Nephron (organoid): ENCODE measurements at regions not wholly inside any gene's neighbourhood (a gene's known extent, or its start where the extent isn't known, plus 50 kb on each side); places are given as distances from the start of the nearest gene placed in this dataset.

Source experiments
- H3K27ac Mint-ChIP-seq, 3 experiments: 2 replicates each; pipeline ENCODE4 v1.8.0; 2020; ENCODE audit warnings: mixed read lengths in 3 of 3, mild to moderate bottlenecking in 2 of 3, moderate library complexity in 1 of 3
- H3K27me3 Mint-ChIP-seq: 2 replicates; pipeline ENCODE4 v1.8.0; 2021; ENCODE audit warnings: low read depth, mild to moderate bottlenecking, moderate library complexity, mixed read lengths
- H3K36me3 Mint-ChIP-seq: 2 replicates; pipeline ENCODE4 v1.8.0; 2020; ENCODE audit warnings: low read depth, mixed read lengths
- H3K4me1 Mint-ChIP-seq: 2 replicates; pipeline ENCODE4 v1.8.0; 2020; ENCODE audit warnings: mixed read lengths
- H3K4me3 Mint-ChIP-seq, 3 experiments: 2 replicates each; pipeline ENCODE4 v1.8.0; 2020; ENCODE audit warnings: mild to moderate bottlenecking in 3 of 3, mixed read lengths in 3 of 3, moderate library complexity in 2 of 3
- H3K9me3 Mint-ChIP-seq: 2 replicates; pipeline ENCODE4 v1.8.0; 2020; ENCODE audit warnings: mixed read lengths
- TF ChIP-seq, protein P1 (sequence below), 3 experiments: fragments of 200-600 bp; sonication (generic); IDR thresholded peaks; one replicate each; pipeline ENCODE4 v1.5.0; 2021; ENCODE audit warnings: antibody characterized with exemption in 3 of 3; ENCODE audit not compliant: unreplicated experiment in 3 of 3

GRCh38 chr17:70636517-70637133 is 467.3 kb downstream of the KCNJ2 start:
- Mint-ChIP-seq H3K9me3 (no peaks in the 10 kb centered on the region), H3K27me3 (peaks cover 14% of the 10 kb centered on the region), H3K36me3 (no peaks in the 10 kb centered on the region), H3K4me1 (no peaks in the 10 kb centered on the region), H3K4me3 (no peak overlapping the region), H3K27ac (no peak overlapping the region)
- TF ChIP-seq, protein P1, sequence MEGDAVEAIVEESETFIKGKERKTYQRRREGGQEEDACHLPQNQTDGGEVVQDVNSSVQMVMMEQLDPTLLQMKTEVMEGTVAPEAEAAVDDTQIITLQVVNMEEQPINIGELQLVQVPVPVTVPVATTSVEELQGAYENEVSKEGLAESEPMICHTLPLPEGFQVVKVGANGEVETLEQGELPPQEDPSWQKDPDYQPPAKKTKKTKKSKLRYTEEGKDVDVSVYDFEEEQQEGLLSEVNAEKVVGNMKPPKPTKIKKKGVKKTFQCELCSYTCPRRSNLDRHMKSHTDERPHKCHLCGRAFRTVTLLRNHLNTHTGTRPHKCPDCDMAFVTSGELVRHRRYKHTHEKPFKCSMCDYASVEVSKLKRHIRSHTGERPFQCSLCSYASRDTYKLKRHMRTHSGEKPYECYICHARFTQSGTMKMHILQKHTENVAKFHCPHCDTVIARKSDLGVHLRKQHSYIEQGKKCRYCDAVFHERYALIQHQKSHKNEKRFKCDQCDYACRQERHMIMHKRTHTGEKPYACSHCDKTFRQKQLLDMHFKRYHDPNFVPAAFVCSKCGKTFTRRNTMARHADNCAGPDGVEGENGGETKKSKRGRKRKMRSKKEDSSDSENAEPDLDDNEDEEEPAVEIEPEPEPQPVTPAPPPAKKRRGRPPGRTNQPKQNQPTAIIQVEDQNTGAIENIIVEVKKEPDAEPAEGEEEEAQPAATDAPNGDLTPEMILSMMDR (IDR thresholded peaks at IDR 0.05; ENCODE audit: unreplicated experiment in 3 of 3): peak; percentile 78 to 88 (median 83)

DNA sequence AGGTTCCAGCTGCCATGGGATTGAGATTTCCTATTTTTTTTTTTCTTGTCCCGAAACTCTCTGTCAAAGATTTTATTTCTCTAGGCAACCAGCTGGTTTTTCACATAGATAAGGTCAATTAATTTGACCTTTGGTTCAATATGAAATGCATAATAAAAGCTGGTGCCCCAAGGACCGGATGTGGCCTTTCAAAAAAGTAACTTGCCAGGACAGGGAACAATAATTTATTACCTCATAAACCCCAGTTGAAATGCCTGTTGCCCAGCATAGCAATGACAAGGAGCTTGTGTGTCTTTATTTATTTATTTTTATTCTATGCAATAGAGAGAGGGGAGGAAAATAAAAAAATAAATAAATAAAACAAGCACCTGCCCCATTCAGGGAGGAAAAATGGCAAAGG is 472.7 kb downstream of the KCNJ2 start:
- Mint-ChIP-seq H3K27me3 (peaks cover 14% of the 10 kb centered on the region), H3K4me3 (no peak overlapping the region), H3K9me3 (peaks cover 5% of the 10 kb centered on the region), H3K36me3 (no peaks in the 10 kb centered on the region), H3K4me1 (no peaks in the 10 kb centered on the region), H3K27ac (no peak overlapping the region)
- TF ChIP-seq, protein P1 (IDR thresholded peaks at IDR 0.05; ENCODE audit: unreplicated experiment in 3 of 3): no peak

DNA sequence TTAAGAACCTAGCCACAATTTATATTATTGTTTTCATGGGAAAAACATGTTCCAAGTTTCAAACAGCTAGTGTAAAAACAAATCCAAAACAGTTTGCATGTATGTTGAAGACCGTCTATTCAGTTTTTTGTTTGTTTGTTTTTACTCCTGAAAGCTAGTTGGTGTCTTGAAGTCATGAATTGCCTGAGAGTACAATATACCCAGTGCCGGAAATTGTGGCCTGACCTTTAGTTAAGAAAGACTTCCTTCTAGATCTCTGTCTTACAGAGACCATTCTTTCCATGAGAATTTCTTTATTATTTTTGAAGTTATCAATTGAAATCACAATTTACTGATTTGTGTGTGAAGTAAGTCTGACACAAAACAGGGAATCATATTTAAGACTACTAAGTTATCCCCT is 474.8 kb downstream of the KCNJ2 start:
- Mint-ChIP-seq H3K27ac (no peak overlapping the region), H3K4me1 (no peaks in the 10 kb centered on the region), H3K9me3 (peaks cover 11% of the 10 kb centered on the region), H3K4me3 (no peak overlapping the region), H3K36me3 (no peaks in the 10 kb centered on the region), H3K27me3 (peaks cover 9% of the 10 kb centered on the region)
- TF ChIP-seq, protein P1 (IDR thresholded peaks at IDR 0.05; ENCODE audit: unreplicated experiment in 3 of 3): no peak

DNA sequence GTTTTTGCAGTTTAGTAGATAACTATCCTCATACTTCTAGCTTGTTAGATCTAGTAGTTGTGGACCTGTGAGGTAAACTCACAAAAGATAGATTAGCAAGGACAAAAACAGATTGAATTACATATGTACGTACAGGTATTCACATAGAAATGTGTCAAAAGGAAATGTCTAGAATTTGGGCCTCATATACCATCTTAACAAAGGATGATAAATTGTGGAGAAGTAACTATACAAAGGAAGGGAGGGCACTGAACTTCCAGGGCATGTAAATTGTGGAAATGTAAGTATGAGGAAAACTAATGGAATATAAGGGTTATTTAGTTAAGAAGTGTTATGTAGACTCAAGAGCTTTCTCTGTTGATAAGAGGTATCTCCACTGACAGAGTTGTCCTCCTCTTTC is 477.3 kb downstream of the KCNJ2 start:
- Mint-ChIP-seq H3K9me3 (peaks cover 11% of the 10 kb centered on the region), H3K4me3 (no peak overlapping the region), H3K27me3 (no peaks in the 10 kb centered on the region), H3K4me1 (no peaks in the 10 kb centered on the region), H3K36me3 (no peaks in the 10 kb centered on the region), H3K27ac (no peak overlapping the region)
- TF ChIP-seq, protein P1 (IDR thresholded peaks at IDR 0.05; ENCODE audit: unreplicated experiment in 3 of 3): no peak

DNA sequence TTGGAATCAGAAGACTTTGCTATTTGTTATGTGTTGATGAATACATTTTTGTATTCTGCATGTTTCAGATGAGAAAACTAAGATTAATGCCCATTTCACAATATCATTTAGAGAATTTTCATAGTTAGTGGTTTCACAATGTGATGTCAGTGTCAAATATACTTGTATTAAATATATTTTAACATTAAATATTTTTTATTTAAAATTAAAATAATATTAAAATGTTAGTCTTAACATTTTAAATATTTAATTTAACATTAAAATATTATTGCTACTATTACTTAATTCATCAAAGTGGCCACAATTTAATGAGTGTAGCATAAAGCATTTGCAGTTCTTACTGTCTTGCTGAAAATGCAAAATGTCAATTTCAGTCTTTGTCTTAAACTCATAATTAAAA is 478.8 kb downstream of the KCNJ2 start:
- H3K27me3 Mint-ChIP-seq: no peaks in the 10 kb centered on the region
- H3K27ac Mint-ChIP-seq: no peak overlapping the region
- H3K36me3 Mint-ChIP-seq: no peaks in the 10 kb centered on the region
- peaks cover 11% of the 10 kb centered on the region for H3K9me3 Mint-ChIP-seq
- H3K4me3 Mint-ChIP-seq: no peak overlapping the region
- TF ChIP-seq, protein P1 (IDR thresholded peaks at IDR 0.05; ENCODE audit: unreplicated experiment in 3 of 3): no peak
- no peaks in the 10 kb centered on the region for H3K4me1 Mint-ChIP-seq

GRCh38 chr17:70653850-70654249 is 484.5 kb downstream of the KCNJ2 start:
- TF ChIP-seq, protein P1 (IDR thresholded peaks at IDR 0.05; ENCODE audit: unreplicated experiment in 3 of 3): no peak
- no peaks in the 10 kb centered on the region for H3K36me3 Mint-ChIP-seq
- H3K27ac Mint-ChIP-seq: no peak overlapping the region
- H3K27me3 Mint-ChIP-seq: no peaks in the 10 kb centered on the region
- H3K4me1 Mint-ChIP-seq: peaks cover 29% of the 10 kb centered on the region
- H3K9me3 Mint-ChIP-seq: no peaks in the 10 kb centered on the region
- no peak overlapping the region for H3K4me3 Mint-ChIP-seq
